K562 (cell line): ENCODE measurements at regions not wholly inside any gene's neighbourhood (a gene's known extent, or its start where the extent isn't known, plus 50 kb on each side); places are given as distances from the start of the nearest gene placed in this dataset.

Experiments
- KDM1A ChIP-seq, 2 experiments: fragments of 450-650 bp; IDR thresholded peaks; 2 replicates each; pipeline ENCODE4 v1.6.1; 2016; ENCODE audit warnings: mild to moderate bottlenecking in 2 of 2
- POLR2A ChIP-seq: fragments of 450-650 bp; conservative IDR thresholded peaks from 2 replicates; pipeline ENCODE4 v1.6.1; 2016
- POLR2AphosphoS5 ChIP-seq: IDR thresholded peaks from 2 replicates; pipeline ENCODE4 v1.6.1; 2011; ENCODE audit warnings: mild to moderate bottlenecking, low read depth, low read length, moderate library complexity; ENCODE audit not compliant: control insufficient read depth, insufficient read depth
- SP2 ChIP-seq: IDR thresholded peaks from 2 replicates; pipeline ENCODE4 v1.6.1; 2011; ENCODE audit warnings: mild to moderate bottlenecking, low read depth, low read length, moderate library complexity; ENCODE audit not compliant: poor library complexity, severe bottlenecking; ENCODE audit errors: extremely low read depth
- ZNF174 ChIP-seq: fragments of 250-450 bp; sonication (Bioruptor Pico); IDR thresholded peaks from 2 replicates; pipeline ENCODE4 v1.4.0; 2020; ENCODE audit warnings: mild to moderate bottlenecking
- ZNF644 ChIP-seq: fragments of 200-800 bp; sonication (Bioruptor generic); IDR thresholded peaks from 2 replicates; pipeline ENCODE4 v1.6.1; 2016; ENCODE audit warnings: low read depth, missing genetic modification characterization, missing compliant biosample characterization
- TF ChIP-seq, protein P1 (sequence below), 3 experiments: IDR thresholded peaks in 2 of 3; conservative IDR thresholded peaks in 1 of 3; 2 replicates each; pipeline ENCODE4 v1.5.1; 2011 to 2012; ENCODE audit warnings: low read length in 3 of 3, mild to moderate bottlenecking in 3 of 3, control low read depth in 2 of 3, improper control_type of control experiment in 1 of 3, inconsistent platforms in 1 of 3, low read depth in 1 of 3, mixed read lengths in 1 of 3, moderate library complexity in 1 of 3; ENCODE audit not compliant: insufficient read depth in 2 of 3

DNA sequence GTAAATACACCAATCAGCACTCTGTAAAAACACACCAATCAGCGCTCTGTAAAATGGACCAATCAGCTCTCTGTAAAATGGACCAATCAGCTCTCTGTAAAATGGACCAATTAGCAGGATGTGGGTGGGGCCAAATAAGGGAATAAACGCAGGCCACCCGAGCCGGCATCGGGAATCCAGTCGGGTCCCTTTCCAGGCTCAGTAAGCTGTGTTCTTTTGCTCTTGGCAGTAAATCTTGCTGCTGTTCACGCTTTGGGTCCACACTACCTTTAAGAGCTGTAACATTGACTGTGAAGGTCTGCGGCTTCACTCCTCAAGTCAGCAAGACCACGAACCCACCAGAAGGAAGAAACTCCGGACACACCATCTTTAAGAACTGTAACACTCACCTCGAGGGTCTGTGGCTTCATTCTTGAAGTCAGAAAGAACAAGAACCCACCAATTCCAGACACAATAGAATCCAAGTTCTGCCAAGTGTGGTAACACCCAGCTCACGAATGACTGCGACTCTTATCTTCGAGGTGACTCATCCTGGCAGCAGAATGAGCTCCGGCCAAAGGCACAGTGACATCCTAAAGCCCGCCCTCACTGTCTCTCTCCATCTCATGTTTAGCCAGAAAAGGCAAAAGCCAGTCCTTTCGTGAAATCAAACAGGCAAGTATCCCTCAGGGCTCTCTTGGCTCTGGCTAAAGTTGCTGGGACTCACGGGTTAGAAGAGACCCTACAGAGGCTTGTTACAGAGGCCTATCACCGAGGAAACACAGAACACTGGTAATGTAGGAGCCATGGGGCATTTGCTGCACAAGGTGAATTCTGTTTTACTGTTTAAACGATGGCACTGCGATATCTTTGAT lies 155.2 kb downstream of the FAM43A start:
- TF ChIP-seq ZNF174 (no peak), POLR2A (no peak), SP2 (no peak), KDM1A (IDR thresholded peaks at IDR 0.05) (no peak), POLR2AphosphoS5 (no peak), ZNF644 (tag) (no peak)
- TF ChIP-seq, protein P1, sequence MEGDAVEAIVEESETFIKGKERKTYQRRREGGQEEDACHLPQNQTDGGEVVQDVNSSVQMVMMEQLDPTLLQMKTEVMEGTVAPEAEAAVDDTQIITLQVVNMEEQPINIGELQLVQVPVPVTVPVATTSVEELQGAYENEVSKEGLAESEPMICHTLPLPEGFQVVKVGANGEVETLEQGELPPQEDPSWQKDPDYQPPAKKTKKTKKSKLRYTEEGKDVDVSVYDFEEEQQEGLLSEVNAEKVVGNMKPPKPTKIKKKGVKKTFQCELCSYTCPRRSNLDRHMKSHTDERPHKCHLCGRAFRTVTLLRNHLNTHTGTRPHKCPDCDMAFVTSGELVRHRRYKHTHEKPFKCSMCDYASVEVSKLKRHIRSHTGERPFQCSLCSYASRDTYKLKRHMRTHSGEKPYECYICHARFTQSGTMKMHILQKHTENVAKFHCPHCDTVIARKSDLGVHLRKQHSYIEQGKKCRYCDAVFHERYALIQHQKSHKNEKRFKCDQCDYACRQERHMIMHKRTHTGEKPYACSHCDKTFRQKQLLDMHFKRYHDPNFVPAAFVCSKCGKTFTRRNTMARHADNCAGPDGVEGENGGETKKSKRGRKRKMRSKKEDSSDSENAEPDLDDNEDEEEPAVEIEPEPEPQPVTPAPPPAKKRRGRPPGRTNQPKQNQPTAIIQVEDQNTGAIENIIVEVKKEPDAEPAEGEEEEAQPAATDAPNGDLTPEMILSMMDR (IDR thresholded peaks at IDR 0.05 in 2 of 3, conservative IDR thresholded peaks at IDR 0.05 in 1 of 3; ENCODE audit: insufficient read depth in 2 of 3, low read depth in 1 of 3, low read length in 3 of 3): no peak
